Frontal cortex (tissue), 3 donors: ENCODE measurements at regions not wholly inside any gene's neighbourhood (a gene's known extent, or its start where the extent isn't known, plus 50 kb on each side); places are given as distances from the start of the nearest gene placed in this dataset.

Experiments used
- DNase-seq, 2 donors: peaks; one replicate each; pipeline ENCODE4 v3.0.0; 2012; ENCODE audit warnings: low spot score in 2 of 2
- FAIRE-seq: peaks from 2 replicates; lab custom pipeline; 2012; peaks lifted over from hg19 to GRCh38; lab: Jason Lieb, UNC
- donor health status: control.
- donor health status: control.
- donor health status: control.

DNA sequence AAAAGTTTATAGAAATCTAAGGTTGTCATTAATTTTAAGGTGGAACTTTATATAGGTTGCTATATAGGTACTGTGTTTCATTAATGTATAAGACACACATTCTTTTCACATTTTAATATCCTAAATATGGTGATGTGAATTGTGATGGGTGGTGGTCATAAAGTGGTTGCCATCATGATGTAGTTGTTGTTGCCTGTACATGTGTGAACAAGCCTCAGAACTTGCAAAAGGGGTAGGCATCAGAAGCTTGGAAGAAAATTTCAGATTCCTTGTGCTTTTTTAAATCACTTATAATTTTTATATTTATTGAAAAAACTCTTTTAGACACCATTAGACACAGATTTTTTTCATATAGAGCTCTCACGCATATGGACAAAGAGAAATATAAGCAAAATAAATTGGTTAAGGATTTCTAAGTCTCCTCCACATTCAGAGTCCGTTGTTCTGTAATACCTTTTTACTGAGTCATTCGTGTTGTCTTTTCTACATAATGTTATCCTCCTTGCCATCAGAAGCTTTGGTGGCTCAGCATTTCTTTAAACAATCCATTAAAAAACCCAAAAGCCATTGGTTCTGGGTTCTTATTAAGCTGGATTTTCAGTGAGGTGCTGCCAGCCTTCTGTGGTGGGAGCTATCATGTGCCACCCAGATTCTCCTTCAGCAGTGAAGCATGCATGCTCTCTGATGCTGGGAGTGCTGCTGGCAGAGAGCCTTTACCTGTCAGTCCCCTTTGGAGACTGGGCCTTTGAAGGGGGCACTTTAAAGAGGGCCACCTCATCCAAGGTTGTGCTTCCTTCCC is 140.4 kb upstream of the GALNT15 start:
- DNase-seq (no peak), FAIRE-seq (no peak)

DNA sequence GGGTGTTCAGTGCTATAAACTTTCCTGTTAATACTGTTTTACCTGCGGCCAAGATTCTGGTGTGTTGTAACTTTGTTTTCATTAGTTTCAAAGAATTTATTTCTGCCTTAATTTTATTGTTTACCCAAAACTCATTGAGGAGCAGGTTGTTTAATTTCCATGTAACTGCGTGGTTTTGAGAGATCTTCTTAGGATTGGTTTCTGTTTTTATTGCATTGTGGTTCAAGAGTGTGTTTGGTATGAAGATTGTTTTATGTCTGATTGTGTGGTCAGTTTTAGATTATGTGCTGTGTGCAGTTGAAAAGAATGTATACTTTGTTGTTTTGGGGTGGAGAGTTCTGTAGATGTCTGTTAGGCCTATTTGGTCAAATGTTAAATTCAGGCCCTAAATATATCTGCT is 133.5 kb upstream of the GALNT15 start:
- no peak for FAIRE-seq

GRCh38 chr3:16048435-16049318 is 125.8 kb upstream of the GALNT15 start:
- FAIRE-seq, result no peak
- DNase-seq, result peak; percentile 50 to 61

More for the DNA sequence above, 133.5 kb upstream of the GALNT15 start:
- DNase-seq, result no peak

GRCh38 chr3:16050641-16051467 is 123.6 kb upstream of the GALNT15 start:
- FAIRE-seq, result no peak
- DNase-seq, result no peak

- DNase-seq, result no peak
- FAIRE-seq, result no peak
Measured at GRCh38 chr3:16051691-16052090, 122.8 kb upstream of the GALNT15 start.

GRCh38 chr3:16052964-16053363 is 121.5 kb upstream of the GALNT15 start:
- FAIRE-seq (no peak), DNase-seq (no peak)

DNA sequence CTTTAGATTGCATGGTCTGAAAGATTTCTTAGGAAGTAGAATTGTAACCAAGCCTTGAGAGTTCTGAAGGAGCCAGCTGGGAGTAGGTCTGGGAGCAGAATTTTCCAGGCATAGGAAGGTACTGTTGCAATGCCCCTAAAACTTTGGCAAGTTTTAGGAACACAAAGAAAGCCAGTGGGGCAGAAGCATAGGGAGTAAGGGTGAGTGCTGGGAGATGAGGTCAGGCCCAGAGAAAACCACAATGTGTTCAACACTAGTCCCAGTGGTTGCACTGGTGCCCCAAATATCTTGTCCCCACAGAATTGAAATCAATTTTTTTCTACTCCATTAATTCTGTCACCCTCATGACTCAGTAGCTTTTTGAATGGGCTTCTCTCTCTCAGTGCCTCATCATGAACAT is 120.7 kb upstream of the GALNT15 start:
- no peak for DNase-seq
- no peak for FAIRE-seq

DNA sequence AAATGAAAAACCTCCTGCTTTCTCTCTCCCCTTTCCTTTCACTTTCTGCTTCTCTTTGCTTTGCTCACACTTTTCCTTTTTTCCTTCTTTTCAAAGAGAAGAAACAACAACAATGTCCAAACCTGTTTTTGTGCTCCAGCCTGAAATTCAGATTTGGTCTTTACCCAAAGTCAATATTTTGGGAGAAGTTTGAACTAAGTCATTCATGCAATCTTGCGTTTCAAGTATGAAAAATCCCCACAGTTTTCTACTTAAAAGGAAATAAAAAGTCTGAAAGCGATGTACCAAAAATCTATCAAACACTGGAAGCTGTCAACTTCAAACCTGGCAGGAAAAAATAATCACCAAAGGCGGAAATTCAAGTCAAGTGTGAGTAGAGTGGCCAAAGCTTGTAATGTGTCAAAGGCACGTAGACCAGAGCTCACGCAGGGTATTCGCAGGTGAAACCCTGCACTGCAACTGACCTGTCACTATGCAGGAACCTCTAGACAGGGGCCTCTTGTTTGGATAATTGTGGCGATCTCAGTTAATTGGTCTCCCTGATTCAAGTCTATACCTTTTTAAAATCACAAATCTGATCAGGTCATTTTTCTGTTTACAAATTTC is 118.8 kb upstream of the GALNT15 start:
- DNase-seq (no peak), FAIRE-seq (no peak)

- no peak for FAIRE-seq
- no peak for DNase-seq
Measured at GRCh38 chr3:16056217-16056616, 118.3 kb upstream of the GALNT15 start.

DNA sequence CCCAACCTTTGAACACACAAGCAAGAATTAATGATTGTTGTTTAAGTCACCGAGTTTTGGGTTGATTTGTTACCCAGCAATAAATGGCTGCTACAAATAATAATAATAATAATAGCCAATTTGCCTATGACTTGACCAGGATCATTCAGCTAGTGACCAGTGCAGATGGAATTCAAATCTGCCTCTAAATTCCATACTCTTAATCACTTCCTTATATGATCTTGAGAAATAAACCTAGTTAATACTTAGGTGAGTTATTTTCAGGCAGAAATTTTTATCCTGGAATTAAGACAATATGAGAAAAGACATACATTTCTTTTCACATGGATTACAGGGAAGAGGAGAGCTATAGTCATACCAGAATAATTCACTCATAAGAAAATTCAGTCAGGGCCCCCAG is 116.0 kb upstream of the GALNT15 start:
- FAIRE-seq (no peak), DNase-seq (no peak)

GRCh38 chr3:16059081-16059537 is 115.4 kb upstream of the GALNT15 start:
- DNase-seq (no peak), FAIRE-seq (no peak)

DNA sequence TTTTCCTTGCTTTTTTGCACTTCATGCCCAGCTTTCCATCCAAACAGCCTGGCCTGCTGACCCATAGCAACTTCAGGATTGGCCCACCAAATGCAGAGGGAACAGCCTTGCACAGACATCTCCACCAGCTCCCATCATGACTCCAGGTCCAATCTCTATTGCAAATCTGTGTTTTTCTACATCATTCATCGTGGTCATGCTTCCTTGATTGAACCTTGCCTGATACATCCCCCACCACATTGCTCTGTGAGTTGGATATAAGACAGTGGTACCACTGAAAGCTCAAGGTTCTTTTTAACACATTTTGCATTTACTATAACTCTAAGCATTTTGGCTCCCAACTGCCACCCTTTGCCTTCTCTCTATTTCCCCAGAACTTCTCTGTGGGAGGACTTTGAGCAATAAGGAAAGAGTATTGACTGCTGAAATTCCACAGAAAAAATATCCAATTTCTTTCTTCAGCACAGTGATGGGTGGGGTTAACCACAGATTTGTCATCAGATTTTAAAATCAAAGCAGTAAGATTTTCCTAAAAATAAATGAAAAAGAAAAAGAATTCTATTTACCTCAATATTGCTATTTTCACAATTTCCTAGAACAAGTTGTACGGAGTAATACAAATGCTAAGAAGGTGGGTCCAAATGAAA is 114.6 kb upstream of the GALNT15 start:
- FAIRE-seq (no peak), DNase-seq (no peak)

DNA sequence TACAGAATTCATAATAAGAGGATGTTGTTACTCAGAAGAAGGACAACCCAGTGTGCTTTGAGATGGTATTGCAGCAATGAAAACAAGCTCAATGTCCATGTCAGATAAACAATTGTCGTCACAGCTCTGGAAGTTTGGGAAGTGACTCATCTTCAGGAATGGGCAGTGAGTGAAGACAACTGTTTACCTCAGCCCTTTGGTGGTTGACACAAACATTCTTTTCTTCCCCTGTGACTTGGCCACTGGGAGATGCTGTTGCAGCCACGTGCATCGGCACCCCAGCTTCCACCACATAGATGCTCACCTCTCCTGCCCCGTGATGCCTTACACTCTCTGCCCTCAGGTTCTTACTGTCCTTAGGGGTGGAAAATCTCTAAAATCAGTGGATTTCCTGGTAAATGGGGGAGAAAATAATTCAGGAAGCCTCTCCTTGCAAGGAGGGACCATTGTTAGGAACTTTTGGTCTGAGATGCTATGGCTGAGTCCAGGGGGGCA is 114.1 kb upstream of the GALNT15 start:
- DNase-seq (peak in 1 of 2 donors; percentile 29), FAIRE-seq (no peak)

DNA sequence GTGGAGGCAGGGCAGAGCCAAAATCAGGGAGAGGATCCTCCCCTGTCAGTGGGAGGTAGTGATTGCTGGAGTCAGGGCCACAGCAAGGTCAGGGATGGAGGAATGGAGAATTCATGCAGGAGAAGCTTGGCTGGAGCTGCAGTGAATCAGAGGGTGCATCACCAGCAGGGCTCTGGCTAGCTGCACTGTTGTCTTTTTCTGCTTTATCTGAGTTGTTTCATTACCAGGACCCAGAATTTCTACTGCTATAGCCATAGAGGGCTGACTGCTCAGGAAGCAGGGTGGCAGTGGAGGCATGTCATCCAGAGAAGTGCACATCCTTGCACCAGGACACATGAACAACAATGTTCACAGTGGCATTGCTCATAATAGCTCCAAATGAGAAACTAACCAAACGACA is 113.5 kb upstream of the GALNT15 start:
- no peak for DNase-seq
- FAIRE-seq, result no peak

DNA sequence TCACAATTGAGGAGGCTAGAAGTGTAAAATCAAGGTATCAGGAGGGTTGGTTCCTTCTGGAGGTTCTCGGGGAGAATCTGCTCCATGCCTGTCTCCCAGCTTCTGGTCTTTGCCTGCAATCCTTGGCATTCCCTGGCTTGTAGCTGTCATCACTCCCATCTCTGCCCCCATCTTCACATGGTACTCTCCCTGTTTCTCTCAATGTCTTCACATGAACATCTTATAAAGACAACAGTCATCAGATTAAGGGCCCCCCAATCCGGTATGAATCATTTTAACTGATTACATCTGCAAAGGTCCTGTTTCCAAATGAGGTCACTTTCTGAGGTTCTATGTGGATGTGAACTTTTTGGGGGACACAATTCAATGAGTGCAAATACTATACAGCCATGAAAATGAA is 113.0 kb upstream of the GALNT15 start:
- FAIRE-seq (no peak), DNase-seq (no peak)

DNA sequence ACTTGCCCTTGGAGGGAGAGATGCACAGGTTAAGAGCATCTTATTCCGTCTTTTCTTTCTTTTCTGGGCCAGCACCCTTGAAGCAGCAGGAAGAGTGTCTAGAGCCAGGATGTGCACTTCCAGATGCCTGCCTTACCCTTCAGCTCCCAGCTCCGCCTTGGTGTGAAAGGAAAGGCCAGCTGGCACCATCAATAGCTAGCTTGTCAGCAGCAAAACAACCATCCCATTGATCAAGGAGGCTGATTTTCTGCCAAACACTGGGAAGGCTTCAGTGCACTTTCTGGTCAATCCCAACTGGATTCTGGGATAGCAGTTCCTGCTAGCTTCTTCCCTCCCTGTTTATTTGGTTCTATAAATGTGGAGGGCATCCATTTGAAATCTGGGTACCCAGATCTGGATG is 110.9 kb upstream of the GALNT15 start:
- FAIRE-seq, result no peak
- DNase-seq, result peak; percentile 32 to 34

GRCh38 chr3:16064642-16065414 is 109.7 kb upstream of the GALNT15 start:
- DNase-seq (no peak), FAIRE-seq (no peak)

GRCh38 chr3:16066545-16066944 is 107.9 kb upstream of the GALNT15 start:
- no peak for DNase-seq
- no peak for FAIRE-seq
